ENCODE measurements at regions not wholly inside any gene's neighbourhood (a gene's known extent, or its start where the extent isn't known, plus 50 kb on each side); places are given as distances from the start of the nearest gene placed in this dataset.

DNA sequence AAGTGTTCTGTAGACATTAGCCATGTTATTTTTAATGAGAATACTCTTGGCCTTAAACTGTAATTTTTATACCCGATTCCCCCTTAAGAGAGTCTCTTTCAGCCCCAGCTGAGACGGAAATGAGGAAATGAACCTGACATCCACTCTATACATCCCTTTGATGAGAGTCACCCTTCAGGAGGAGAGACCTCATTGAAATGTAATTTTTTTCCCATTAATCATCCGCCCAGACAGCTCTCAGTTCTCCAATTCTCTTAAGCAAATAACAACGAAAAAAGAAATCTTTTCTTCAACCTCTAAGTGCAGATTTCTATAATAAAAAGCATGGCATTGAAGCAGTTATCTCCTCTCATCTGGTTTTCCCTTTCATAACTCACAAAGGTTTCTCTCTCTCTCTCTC, 243.8 kb upstream of the PMEPA1 start:
- H3K9ac ChIP-seq (ENCODE audit: low read length in 3 of 3), result no peak overlapping the region
- no peak overlapping the region for H3K27ac ChIP-seq (ENCODE audit: low read depth in 2 of 2, low read length in 2 of 2)
- no peak for DNase-seq
- intact Hi-C loops (cut with DNase I), result no loop called here
- TF ChIP-seq, protein P1, sequence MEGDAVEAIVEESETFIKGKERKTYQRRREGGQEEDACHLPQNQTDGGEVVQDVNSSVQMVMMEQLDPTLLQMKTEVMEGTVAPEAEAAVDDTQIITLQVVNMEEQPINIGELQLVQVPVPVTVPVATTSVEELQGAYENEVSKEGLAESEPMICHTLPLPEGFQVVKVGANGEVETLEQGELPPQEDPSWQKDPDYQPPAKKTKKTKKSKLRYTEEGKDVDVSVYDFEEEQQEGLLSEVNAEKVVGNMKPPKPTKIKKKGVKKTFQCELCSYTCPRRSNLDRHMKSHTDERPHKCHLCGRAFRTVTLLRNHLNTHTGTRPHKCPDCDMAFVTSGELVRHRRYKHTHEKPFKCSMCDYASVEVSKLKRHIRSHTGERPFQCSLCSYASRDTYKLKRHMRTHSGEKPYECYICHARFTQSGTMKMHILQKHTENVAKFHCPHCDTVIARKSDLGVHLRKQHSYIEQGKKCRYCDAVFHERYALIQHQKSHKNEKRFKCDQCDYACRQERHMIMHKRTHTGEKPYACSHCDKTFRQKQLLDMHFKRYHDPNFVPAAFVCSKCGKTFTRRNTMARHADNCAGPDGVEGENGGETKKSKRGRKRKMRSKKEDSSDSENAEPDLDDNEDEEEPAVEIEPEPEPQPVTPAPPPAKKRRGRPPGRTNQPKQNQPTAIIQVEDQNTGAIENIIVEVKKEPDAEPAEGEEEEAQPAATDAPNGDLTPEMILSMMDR (IDR thresholded peaks at IDR 0.05; ENCODE audit: borderline replicate concordance, extremely low read depth, insufficient read depth), result no peak
- no peaks in the 10 kb centered on the region for H3K9me3 ChIP-seq (ENCODE audit: control insufficient read depth in 2 of 3, insufficient read depth in 1 of 3, low read length in 3 of 3)
- no peak overlapping the region for H3K4me3 ChIP-seq (ENCODE audit: low read length in 3 of 3)
- H3K36me3 ChIP-seq (ENCODE audit: control insufficient read depth in 2 of 3, insufficient read depth in 3 of 3, low read length in 3 of 3), result no peaks in the 10 kb centered on the region
- no peaks in the 10 kb centered on the region for H3K4me1 ChIP-seq (ENCODE audit: control insufficient read depth in 2 of 3, insufficient read depth in 2 of 3, low read depth in 1 of 3, low read length in 3 of 3)
- FAIRE-seq, result no peak
- H3K27me3 ChIP-seq (ENCODE audit: control insufficient read depth, insufficient read depth, low read length), result no peaks in the 10 kb centered on the region

DNA sequence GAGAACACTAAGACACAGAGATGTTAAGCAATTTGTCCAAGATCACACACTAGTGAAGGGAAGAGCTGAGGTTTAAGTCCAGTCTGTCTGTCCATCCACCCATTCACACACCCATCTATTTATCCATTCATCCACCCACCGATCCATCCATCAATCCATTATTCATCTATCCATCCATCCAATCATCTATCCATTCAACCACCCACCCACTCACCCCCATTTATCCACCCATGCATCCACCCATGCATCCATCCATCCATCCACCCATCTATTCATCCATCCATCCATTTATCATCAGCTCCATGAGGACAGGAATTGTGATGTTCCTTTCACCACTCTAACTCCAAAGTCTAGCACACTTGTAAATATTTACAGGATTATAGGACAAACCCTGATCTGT, 242.3 kb upstream of the PMEPA1 start:
- TF ChIP-seq, protein P1 (IDR thresholded peaks at IDR 0.05; ENCODE audit: borderline replicate concordance, extremely low read depth, insufficient read depth), result no peak
- H3K36me3 ChIP-seq (ENCODE audit: control insufficient read depth in 2 of 3, insufficient read depth in 3 of 3, low read length in 3 of 3), result no peaks in the 10 kb centered on the region
- no peak overlapping the region for H3K4me3 ChIP-seq (ENCODE audit: low read length in 3 of 3)
- FAIRE-seq (no peak), DNase-seq (no peak)
- H3K27me3 ChIP-seq (ENCODE audit: control insufficient read depth, insufficient read depth, low read length), result no peaks in the 10 kb centered on the region
- no peak overlapping the region for H3K9ac ChIP-seq (ENCODE audit: low read length in 3 of 3)
- no peaks in the 10 kb centered on the region for H3K4me1 ChIP-seq (ENCODE audit: control insufficient read depth in 2 of 3, insufficient read depth in 2 of 3, low read depth in 1 of 3, low read length in 3 of 3)
- H3K9me3 ChIP-seq (ENCODE audit: control insufficient read depth in 2 of 3, insufficient read depth in 1 of 3, low read length in 3 of 3), result no peaks in the 10 kb centered on the region
- intact Hi-C loops (cut with DNase I), result no loop called here
- H3K27ac ChIP-seq (ENCODE audit: low read depth in 2 of 2, low read length in 2 of 2), result no peak overlapping the region

DNA sequence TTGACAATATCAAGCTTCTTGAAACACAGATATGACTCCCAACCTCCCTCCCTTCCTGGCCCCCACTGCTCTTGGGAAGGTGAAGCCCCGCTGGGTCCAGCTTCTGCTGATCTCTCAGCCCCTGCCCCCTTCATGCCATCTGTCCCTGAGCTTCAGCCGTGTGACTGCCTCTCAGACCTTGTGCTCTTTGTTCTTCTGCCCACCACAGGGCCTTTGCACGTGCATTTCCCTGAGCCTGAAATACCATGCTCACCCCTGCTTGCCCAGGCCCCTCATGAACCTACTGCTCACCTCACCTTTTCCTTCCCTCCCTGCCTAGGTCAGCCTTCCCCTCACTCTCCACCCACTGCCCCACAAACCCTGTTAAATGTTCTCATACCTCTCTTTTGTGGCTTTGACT, 241.7 kb upstream of the PMEPA1 start:
- FAIRE-seq, result no peak
- Histone ChIP-seq H3K9me3 (ENCODE audit: control insufficient read depth in 2 of 3, insufficient read depth in 1 of 3, low read length in 3 of 3) (no peaks in the 10 kb centered on the region), H3K4me1 (ENCODE audit: control insufficient read depth in 2 of 3, insufficient read depth in 2 of 3, low read depth in 1 of 3, low read length in 3 of 3) (no peaks in the 10 kb centered on the region), H3K27me3 (ENCODE audit: control insufficient read depth, insufficient read depth, low read length) (no peaks in the 10 kb centered on the region), H3K9ac (ENCODE audit: low read length in 3 of 3) (no peak overlapping the region), H3K27ac (ENCODE audit: low read depth in 2 of 2, low read length in 2 of 2) (no peak overlapping the region), H3K36me3 (ENCODE audit: control insufficient read depth in 2 of 3, insufficient read depth in 3 of 3, low read length in 3 of 3) (no peaks in the 10 kb centered on the region), H3K4me3 (ENCODE audit: low read length in 3 of 3) (no peak overlapping the region)
- intact Hi-C loops (cut with DNase I), result no loop called here
- no peak for DNase-seq
- TF ChIP-seq, protein P1 (IDR thresholded peaks at IDR 0.05; ENCODE audit: borderline replicate concordance, extremely low read depth, insufficient read depth), result no peak

DNA sequence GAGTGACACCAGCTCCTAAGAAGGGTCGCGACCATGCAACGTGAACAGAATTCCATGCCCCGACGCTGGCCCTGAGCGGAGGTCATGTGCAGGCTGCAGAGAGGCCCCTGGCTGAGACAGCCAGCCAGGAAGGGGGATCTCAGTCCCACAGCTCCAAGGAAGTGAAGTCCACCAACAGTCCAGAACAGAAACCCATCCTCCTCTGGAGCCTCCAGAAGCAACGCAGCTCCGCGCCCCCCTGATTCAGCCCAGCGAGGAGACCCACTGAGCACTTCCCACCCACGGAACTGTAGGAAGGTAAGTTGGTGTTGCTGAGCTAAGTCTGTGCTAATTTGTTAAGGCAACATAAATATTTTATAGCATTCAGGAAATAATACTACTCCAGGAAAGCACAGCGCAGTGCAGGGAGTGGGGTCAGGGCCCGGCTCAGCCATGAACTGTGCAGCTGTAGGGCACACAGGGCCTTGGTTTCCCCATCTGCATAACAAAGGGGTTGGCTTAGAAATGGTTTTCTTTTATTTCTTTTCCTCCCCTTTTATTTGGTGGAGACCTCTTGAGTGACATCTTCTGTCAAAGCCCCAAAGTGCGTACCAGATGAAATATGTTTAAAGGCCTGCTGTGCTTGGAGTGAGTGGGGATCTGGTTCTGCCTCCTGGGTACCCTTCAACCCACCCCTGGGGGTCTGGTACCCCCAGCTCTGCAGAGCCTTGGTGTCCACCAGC, 241.1 kb upstream of the PMEPA1 start:
- no peak overlapping the region for H3K9ac ChIP-seq (ENCODE audit: low read length in 3 of 3)
- intact Hi-C loops (cut with DNase I), result no loop called here
- TF ChIP-seq, protein P1 (IDR thresholded peaks at IDR 0.05; ENCODE audit: borderline replicate concordance, extremely low read depth, insufficient read depth), result no peak
- H3K27ac ChIP-seq (ENCODE audit: low read depth in 2 of 2, low read length in 2 of 2), result no peak overlapping the region
- H3K4me3 ChIP-seq (ENCODE audit: low read length in 3 of 3), result no peak overlapping the region
- H3K4me1 ChIP-seq (ENCODE audit: control insufficient read depth in 2 of 3, insufficient read depth in 2 of 3, low read depth in 1 of 3, low read length in 3 of 3), result no peaks in the 10 kb centered on the region
- H3K9me3 ChIP-seq (ENCODE audit: control insufficient read depth in 2 of 3, insufficient read depth in 1 of 3, low read length in 3 of 3), result no peaks in the 10 kb centered on the region
- DNase-seq, result no peak
- FAIRE-seq, result no peak
- no peaks in the 10 kb centered on the region for H3K36me3 ChIP-seq (ENCODE audit: control insufficient read depth in 2 of 3, insufficient read depth in 3 of 3, low read length in 3 of 3)
- H3K27me3 ChIP-seq (ENCODE audit: control insufficient read depth, insufficient read depth, low read length), result no peaks in the 10 kb centered on the region

Data from kidney (tissue), 13 donors.